PC-9 (cell line): ENCODE measurements at regions not wholly inside any gene's neighbourhood (a gene's known extent, or its start where the extent isn't known, plus 50 kb on each side); places are given as distances from the start of the nearest gene placed in this dataset.

Experiments used
- BruUV-seq: library from RNA; stranded (reverse); fragments of 400-500 nt; replicated peaks from 2 replicates; lab custom pipeline; 2021; lab: Mats Ljungman, UMichigan
- CTCF ChIA-PET: fragments of 300-600 bp; sonication (Branson Sonifier 250); formaldehyde crosslinking; loops from one replicate; lab custom pipeline; 2022; ENCODE audit warnings: antibody characterized with exemption; lab: Charles Lee
- POLR2A ChIA-PET: fragments of 300-600 bp; sonication (Branson Sonifier 250); formaldehyde crosslinking; loops from one replicate; lab custom pipeline; 2022; ENCODE audit warnings: antibody characterized with exemption; ENCODE audit not compliant: unreplicated experiment; lab: Charles Lee
- DNase-seq, 2 experiments: peaks; one replicate each; pipeline versions ENCODE4 v3.0.0 to v3.0.0-alpha.2; 2015 to 2022; ENCODE audit warnings: mixed read lengths in 1 of 2
- H2AFZ ChIP-seq: fragments of 200-600 bp; sonication (generic); 2 replicates; pipeline ENCODE4 v1.8.1; 2017; ENCODE audit warnings: antibody characterized with exemption
- H3F3A ChIP-seq: fragments of 200-600 bp; sonication (generic); 2 replicates; pipeline ENCODE4 v1.8.1; 2017; ENCODE audit warnings: antibody characterized with exemption, mild to moderate bottlenecking, low read depth; ENCODE audit not compliant: insufficient read depth
- H3K27ac ChIP-seq: fragments of 200-600 bp; sonication (generic); 2 replicates; pipeline ENCODE4 v1.6.1; 2016; ENCODE audit warnings: mixed run types
- H3K27me3 ChIP-seq: fragments of 200-600 bp; sonication (generic); 2 replicates; pipeline ENCODE4 v1.6.1; 2016; ENCODE audit warnings: low read depth, mixed run types; ENCODE audit not compliant: insufficient read depth
- H3K36me3 ChIP-seq: fragments of 200-600 bp; sonication (generic); 2 replicates; pipeline ENCODE4 v1.6.1; 2016; ENCODE audit warnings: low read depth, mixed run types
- H3K4me1 ChIP-seq: fragments of 200-600 bp; sonication (generic); replicated peaks from 2 replicates; pipeline ENCODE4 v1.6.1; 2016; ENCODE audit warnings: mixed run types; ENCODE audit not compliant: insufficient read depth
- H3K4me2 ChIP-seq: fragments of 200-600 bp; sonication (generic); 2 replicates; pipeline ENCODE4 v1.6.1; 2017; ENCODE audit warnings: mixed run types
- H3K4me3 ChIP-seq: fragments of 200-600 bp; sonication (generic); 2 replicates; pipeline ENCODE4 v1.6.1; 2016; ENCODE audit warnings: mixed run types
- H3K79me2 ChIP-seq: fragments of 200-600 bp; sonication (generic); 2 replicates; pipeline ENCODE4 v1.6.1; 2017; ENCODE audit warnings: low read depth, mixed run types
- H3K9me2 ChIP-seq: fragments of 200-600 bp; sonication (generic); 2 replicates; pipeline ENCODE4 v1.8.1; 2017; ENCODE audit warnings: mild to moderate bottlenecking; ENCODE audit not compliant: insufficient read depth
- H3K9me3 ChIP-seq: fragments of 200-600 bp; sonication (generic); 2 replicates; pipeline ENCODE4 v1.8.1; 2016; ENCODE audit warnings: low read depth; ENCODE audit not compliant: insufficient read depth
- H4K20me1 ChIP-seq: fragments of 200-600 bp; sonication (generic); 2 replicates; pipeline ENCODE4 v1.8.1; 2017; ENCODE audit not compliant: insufficient read depth
- EZH2 ChIP-seq: fragments of 200-600 bp; sonication (generic); IDR thresholded peaks from 2 replicates; pipeline ENCODE4 v1.8.0; 2017; ENCODE audit warnings: antibody characterized with exemption, low read depth
- intact Hi-C: fragments of 100-400 bp; cut with micrococcal nuclease; formaldehyde crosslinking; loops from one replicate; pipeline ENCODE4 v1.10.0; 2022; ENCODE audit not compliant: unreplicated experiment
- TF ChIP-seq, protein P1 (sequence below): fragments of 200-600 bp; sonication (generic); conservative IDR thresholded peaks from 2 replicates; pipeline ENCODE4 v1.6.1; 2017; ENCODE audit warnings: mixed run types, antibody characterized with exemption, mild to moderate bottlenecking, moderate library complexity

DNA sequence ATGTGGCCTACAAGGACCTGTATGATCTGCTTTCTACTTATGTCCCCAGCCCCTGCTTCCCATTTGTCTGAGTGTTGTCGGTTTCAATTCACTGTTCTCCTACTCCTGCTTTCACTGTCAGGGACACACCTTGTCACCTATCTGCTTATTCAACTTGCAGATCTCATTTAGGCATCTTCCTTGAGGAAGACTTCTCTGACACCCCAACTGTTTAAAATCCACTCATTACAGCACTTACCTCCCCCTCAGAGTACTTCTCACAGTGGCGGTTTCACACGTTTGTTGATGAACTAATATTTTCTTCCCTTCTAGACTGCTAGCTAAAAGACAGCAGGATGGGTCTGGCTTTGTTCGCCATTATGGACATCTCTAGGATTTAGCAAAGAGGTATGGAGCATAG lies 279.9 kb upstream of the TET2 start:
- no peak overlapping the region for H3K4me3 ChIP-seq
- intact Hi-C loops = loop anchor here (5.0 to 10.0 kb wide), 3 partner anchors 98 to 605 kb away; partner anchors contain the start of gene PPA2
- H4K20me1 ChIP-seq = no peaks in the 10 kb centered on the region
- no peaks in the 10 kb centered on the region for H3K36me3 ChIP-seq
- H3K4me2 ChIP-seq = no peak overlapping the region
- H3K9me3 ChIP-seq = no peaks in the 10 kb centered on the region
- no peaks in the 10 kb centered on the region for H3K79me2 ChIP-seq
- H3K4me1 ChIP-seq = no peaks in the 10 kb centered on the region
- H3K27ac ChIP-seq = no peak overlapping the region
- ChIA-PET POLR2A (no interaction called here), CTCF (no interaction called here)
- DNase-seq = no peak
- no peaks in the 10 kb centered on the region for H3K9me2 ChIP-seq
- H2AFZ ChIP-seq = no peak overlapping the region
- no TSS peak for BruUV-seq
- H3F3A ChIP-seq = no peaks in the 10 kb centered on the region
- TF ChIP-seq EZH2 = no peak
- TF ChIP-seq, protein P1, sequence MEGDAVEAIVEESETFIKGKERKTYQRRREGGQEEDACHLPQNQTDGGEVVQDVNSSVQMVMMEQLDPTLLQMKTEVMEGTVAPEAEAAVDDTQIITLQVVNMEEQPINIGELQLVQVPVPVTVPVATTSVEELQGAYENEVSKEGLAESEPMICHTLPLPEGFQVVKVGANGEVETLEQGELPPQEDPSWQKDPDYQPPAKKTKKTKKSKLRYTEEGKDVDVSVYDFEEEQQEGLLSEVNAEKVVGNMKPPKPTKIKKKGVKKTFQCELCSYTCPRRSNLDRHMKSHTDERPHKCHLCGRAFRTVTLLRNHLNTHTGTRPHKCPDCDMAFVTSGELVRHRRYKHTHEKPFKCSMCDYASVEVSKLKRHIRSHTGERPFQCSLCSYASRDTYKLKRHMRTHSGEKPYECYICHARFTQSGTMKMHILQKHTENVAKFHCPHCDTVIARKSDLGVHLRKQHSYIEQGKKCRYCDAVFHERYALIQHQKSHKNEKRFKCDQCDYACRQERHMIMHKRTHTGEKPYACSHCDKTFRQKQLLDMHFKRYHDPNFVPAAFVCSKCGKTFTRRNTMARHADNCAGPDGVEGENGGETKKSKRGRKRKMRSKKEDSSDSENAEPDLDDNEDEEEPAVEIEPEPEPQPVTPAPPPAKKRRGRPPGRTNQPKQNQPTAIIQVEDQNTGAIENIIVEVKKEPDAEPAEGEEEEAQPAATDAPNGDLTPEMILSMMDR = no peak
- no peaks in the 10 kb centered on the region for H3K27me3 ChIP-seq

DNA sequence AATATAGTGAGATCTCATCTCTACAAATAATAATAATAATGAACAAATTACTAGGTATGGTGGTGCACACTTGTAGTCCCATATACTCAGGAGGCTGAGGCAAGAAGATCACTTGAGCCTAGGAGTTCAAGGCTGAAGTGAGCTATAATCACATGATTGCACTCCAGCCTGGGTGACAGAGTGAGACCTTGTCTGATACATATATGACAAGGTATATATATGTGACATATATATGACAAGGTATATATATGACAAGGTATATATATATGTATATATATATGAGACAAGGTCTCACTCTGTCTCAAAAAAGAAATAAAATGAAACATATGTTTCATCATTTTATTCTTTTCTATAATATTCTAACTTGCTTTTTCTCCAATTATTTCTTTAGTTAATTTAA lies 278.1 kb upstream of the TET2 start:
- H3K4me2 ChIP-seq = no peak overlapping the region
- no peaks in the 10 kb centered on the region for H3K4me1 ChIP-seq
- H2AFZ ChIP-seq = no peak overlapping the region
- no peak overlapping the region for H3K27ac ChIP-seq
- no peak for TF ChIP-seq EZH2
- TF ChIP-seq, protein P1 = no peak
- H3F3A ChIP-seq = no peaks in the 10 kb centered on the region
- no peaks in the 10 kb centered on the region for H4K20me1 ChIP-seq
- H3K36me3 ChIP-seq = no peaks in the 10 kb centered on the region
- BruUV-seq = no TSS peak
- POLR2A ChIA-PET = no interaction called here
- no peak overlapping the region for H3K4me3 ChIP-seq
- CTCF ChIA-PET = no interaction called here
- no peak for DNase-seq
- intact Hi-C loops = loop anchor here (5.0 to 10.0 kb wide), 3 partner anchors 96 to 604 kb away; partner anchors contain the start of gene PPA2
- H3K27me3 ChIP-seq = no peaks in the 10 kb centered on the region
- H3K9me2 ChIP-seq = no peaks in the 10 kb centered on the region
- no peaks in the 10 kb centered on the region for H3K9me3 ChIP-seq
- H3K79me2 ChIP-seq = no peaks in the 10 kb centered on the region

DNA sequence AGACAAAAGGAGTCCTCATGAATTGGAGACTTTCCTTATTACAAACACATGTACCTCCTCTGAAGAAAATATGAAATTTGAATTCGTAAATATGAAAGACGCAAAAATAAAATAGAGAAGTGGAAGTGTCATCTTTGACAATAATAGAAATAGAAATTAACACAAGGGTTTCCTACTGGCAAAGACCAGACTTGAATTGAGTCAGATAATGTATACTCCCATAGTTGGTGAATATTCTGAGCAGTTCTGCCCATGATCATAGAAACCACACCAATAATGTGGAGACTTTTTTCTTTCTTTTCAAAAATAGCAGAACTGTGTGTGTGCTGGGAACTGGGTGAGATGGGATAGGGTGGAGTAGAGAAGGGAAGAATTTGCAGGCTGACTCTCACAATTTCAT lies 277.7 kb upstream of the TET2 start:
- H4K20me1 ChIP-seq = no peaks in the 10 kb centered on the region

More for the DNA sequence above, 277.7 kb upstream of the TET2 start:
- Histone ChIP-seq H3K4me2 (no peak overlapping the region), H2AFZ (no peak overlapping the region), H3K4me1 (no peaks in the 10 kb centered on the region), H3K79me2 (no peaks in the 10 kb centered on the region), H3K9me2 (no peaks in the 10 kb centered on the region), H3K9me3 (no peaks in the 10 kb centered on the region), H3K4me3 (no peak overlapping the region), H3K27ac (no peak overlapping the region), H3F3A (no peaks in the 10 kb centered on the region), H3K27me3 (no peaks in the 10 kb centered on the region), H3K36me3 (no peaks in the 10 kb centered on the region)
- intact Hi-C loops = loop anchor here (5.0 to 10.0 kb wide), 3 partner anchors 96 to 603 kb away; partner anchors contain the start of gene PPA2
- CTCF ChIA-PET = no interaction called here
- no TSS peak for BruUV-seq
- no peak for DNase-seq
- TF ChIP-seq EZH2 = no peak
- TF ChIP-seq, protein P1 = no peak
- POLR2A ChIA-PET = no interaction called here
